ENCODE measurements at regions not wholly inside any gene's neighbourhood (a gene's known extent, or its start where the extent isn't known, plus 50 kb on each side); places are given as distances from the start of the nearest gene placed in this dataset.
A peak's percentile ranks its signal among the peaks of the same experiment; 100 is the strongest.

DNA sequence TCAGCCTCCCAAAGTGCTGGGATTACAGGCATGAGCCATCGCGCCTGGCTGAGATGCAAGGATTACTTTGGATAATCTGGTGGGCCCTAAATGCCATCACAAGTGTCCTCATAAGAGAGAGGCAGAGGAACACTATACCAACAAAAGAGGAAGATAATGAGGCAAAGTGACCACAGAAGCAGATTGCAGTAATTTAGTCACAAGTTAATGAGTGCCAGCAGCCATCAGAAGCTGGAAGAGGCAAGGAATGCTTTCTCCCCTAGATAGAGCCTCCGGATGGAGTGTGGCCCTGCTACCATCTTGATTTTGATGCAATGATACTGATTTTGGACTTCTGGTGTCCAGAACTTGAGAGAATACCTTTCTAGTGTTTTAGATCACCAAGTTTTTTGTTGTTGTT is 122.3 kb downstream of the SPATA31D1 start:
- TF ChIP-seq, protein P1, sequence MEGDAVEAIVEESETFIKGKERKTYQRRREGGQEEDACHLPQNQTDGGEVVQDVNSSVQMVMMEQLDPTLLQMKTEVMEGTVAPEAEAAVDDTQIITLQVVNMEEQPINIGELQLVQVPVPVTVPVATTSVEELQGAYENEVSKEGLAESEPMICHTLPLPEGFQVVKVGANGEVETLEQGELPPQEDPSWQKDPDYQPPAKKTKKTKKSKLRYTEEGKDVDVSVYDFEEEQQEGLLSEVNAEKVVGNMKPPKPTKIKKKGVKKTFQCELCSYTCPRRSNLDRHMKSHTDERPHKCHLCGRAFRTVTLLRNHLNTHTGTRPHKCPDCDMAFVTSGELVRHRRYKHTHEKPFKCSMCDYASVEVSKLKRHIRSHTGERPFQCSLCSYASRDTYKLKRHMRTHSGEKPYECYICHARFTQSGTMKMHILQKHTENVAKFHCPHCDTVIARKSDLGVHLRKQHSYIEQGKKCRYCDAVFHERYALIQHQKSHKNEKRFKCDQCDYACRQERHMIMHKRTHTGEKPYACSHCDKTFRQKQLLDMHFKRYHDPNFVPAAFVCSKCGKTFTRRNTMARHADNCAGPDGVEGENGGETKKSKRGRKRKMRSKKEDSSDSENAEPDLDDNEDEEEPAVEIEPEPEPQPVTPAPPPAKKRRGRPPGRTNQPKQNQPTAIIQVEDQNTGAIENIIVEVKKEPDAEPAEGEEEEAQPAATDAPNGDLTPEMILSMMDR (IDR thresholded peaks at IDR 0.05; ENCODE audit: low read depth, low read length) = no peak
- no peak overlapping the region for H3K4me3 ChIP-seq (ENCODE audit: low read depth, low read length)
- DNase-seq (ENCODE audit: low read depth, low spot score) = no peak
- in situ Hi-C loops (cut with HindIII; ENCODE audit: low sequenced_read_pairs) = no loop called here

DNA sequence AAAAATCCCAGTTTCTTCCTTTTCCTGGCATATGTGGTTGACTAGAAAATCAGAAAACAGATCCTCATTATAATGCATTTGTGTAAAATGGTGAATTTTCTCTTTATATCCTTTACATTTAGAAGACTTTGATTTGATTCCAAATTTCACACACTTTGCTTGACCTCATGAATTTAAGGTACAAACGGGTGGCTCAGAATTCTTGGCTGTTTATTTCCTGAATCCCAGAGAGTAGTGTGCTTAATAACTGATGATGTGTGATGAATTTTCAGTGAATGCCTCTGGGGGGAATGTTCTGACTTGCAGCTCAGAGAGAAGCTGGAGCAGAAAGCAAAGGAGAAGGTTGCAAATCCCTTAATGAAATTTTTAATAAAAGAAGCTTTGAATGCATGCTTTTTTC is 126.8 kb downstream of the SPATA31D1 start:
- TF ChIP-seq, protein P1 (IDR thresholded peaks at IDR 0.05; ENCODE audit: low read depth, low read length) = no peak
- no peak for DNase-seq (ENCODE audit: low read depth, low spot score)
- H3K4me3 ChIP-seq (ENCODE audit: low read depth, low read length) = no peak overlapping the region
- in situ Hi-C loops (cut with HindIII; ENCODE audit: low sequenced_read_pairs) = no loop called here

DNA sequence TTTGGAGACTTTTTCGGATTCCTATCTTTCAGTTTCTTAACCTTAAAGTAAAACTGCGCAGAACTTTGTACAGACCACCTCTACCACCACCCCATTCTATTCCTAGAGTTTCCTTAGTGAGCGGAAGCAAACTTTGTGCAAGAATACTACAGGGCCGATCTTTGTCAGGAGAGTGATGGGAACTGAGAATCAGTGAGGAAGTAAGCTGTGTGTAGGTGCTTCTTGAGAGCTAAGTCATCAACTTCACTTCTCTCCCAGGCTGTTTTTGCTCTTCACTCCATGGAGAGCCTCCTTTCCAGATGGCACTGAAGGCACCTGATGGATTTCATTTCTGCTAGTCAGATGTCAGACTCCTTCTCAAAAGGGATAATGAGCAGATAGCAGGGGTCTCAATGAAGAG is 127.3 kb downstream of the SPATA31D1 start:
- no peak overlapping the region for H3K4me3 ChIP-seq (ENCODE audit: low read depth, low read length)
- DNase-seq (ENCODE audit: low read depth, low spot score) = no peak
- TF ChIP-seq, protein P1 (IDR thresholded peaks at IDR 0.05; ENCODE audit: low read depth, low read length) = no peak
- in situ Hi-C loops (cut with HindIII; ENCODE audit: low sequenced_read_pairs) = no loop called here

DNA sequence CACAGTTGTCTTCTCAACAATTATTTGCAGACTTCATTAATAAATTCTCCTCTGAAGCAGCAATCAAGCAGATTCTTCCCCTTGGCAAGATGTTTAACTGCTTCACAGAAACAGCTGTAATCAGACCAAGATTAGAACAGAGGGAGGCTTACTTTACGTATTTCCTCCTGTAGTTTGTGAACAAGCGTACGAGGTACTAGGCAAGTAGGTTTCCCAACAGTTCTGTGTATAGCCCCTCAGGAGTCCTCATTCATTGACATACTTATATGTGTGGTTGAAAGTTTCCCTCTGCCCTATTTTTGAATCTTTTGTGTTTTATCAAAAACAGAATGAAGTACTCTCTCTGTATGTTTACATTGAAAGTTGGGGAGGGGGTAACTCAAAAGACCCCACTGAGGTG is 128.0 kb downstream of the SPATA31D1 start:
- TF ChIP-seq, protein P1 (IDR thresholded peaks at IDR 0.05; ENCODE audit: low read depth, low read length) = no peak
- H3K4me3 ChIP-seq (ENCODE audit: low read depth, low read length) = no peak overlapping the region
- in situ Hi-C loops (cut with HindIII; ENCODE audit: low sequenced_read_pairs) = no loop called here
- peak; percentile 34 for DNase-seq (ENCODE audit: low read depth, low spot score)

DNA sequence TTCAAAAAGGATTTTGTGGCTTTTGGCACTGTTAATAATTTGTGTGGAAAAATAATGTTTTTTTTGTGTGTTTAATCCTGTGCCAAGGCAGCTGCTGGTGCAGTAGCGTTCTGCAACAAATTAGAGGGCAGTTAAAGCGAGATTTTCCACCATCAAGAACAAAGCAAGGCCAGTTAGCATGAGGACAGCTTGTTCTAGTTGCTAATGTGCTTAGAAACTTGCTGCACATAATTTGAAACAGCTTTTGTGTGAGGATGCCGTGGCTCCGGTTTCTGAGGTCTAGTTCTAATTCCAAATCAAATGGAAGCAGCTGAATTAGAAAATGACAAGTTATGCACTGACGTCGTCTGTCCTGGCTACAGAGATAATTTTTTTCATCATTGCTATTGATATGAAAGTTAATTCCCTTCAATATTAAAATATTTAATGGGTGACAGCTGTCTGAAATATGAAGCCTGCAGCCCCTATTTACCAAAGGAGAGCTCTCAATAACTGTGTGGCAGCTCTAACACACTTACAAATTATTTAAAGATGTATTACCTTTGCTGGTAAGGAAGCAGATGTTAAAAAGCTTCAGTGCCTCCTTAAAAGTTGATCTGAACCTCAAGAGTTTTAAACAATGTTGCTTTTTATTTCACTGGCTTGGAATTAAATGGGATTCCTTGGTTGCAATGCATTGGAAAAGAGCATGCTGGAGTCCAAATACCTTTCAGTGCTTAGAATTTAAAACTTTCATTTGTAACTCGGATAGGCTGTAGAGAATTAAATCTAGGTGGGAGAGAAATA is 128.6 kb downstream of the SPATA31D1 start:
- in situ Hi-C loops (cut with HindIII; ENCODE audit: low sequenced_read_pairs) = no loop called here
- DNase-seq (ENCODE audit: low read depth, low spot score) = peak; percentile 85
- no peak overlapping the region for H3K4me3 ChIP-seq (ENCODE audit: low read depth, low read length)
- TF ChIP-seq, protein P1 (IDR thresholded peaks at IDR 0.05; ENCODE audit: low read depth, low read length) = no peak

DNA sequence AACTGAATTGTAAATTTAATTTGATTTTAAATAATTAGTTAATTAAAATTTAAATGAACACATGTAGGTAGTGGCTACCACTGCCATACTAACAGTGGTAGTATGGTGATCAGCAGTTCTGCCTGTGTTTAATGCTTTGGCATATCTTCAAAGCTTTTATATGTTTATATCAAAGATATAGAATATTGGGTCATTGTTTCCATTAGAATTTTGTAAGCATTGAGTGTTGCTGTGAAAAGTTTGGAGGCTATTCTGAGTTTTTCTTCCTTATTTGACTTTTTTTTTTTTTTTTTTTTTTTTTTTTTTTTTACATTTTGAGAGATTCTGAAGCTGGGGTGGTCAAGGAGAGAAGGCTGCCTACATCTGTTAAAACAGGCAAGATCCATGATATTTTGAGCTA is 134.2 kb downstream of the SPATA31D1 start:
- in situ Hi-C loops (cut with HindIII; ENCODE audit: low sequenced_read_pairs) = no loop called here
- no peak overlapping the region for H3K4me3 ChIP-seq (ENCODE audit: low read depth, low read length)
- TF ChIP-seq, protein P1 (IDR thresholded peaks at IDR 0.05; ENCODE audit: low read depth, low read length) = no peak
- DNase-seq (ENCODE audit: low read depth, low spot score) = no peak

Data from astrocyte of the spinal cord (primary cell).